ENCODE measurements at regions not wholly inside any gene's neighbourhood (a gene's known extent, or its start where the extent isn't known, plus 50 kb on each side); places are given as distances from the start of the nearest gene placed in this dataset.

GRCh38 chr20:39136798-39137197 lies 174.7 kb downstream of the DHX35 start:
- DNase-seq (ENCODE audit: low spot score in 2 of 2) = no peak
- Histone ChIP-seq H3K27me3 (no peaks in the 10 kb centered on the region), H3K9me3 (no peaks in the 10 kb centered on the region), H3K27ac (no peak overlapping the region), H3K36me3 (no peaks in the 10 kb centered on the region), H3K4me3 (no peak overlapping the region), H3K4me1 (no peaks in the 10 kb centered on the region)
- TF ChIP-seq EP300 (IDR thresholded peaks at IDR 0.05) (no peak), CTCF (IDR thresholded peaks at IDR 0.05) (no peak), POLR2A (IDR thresholded peaks at IDR 0.05) (no peak)
- 28 to 38% methylated on average over 6 of the region's 6 CpGs for WGBS, 2 donors

GRCh38 chr20:39135885-39136544 lies 173.9 kb downstream of the DHX35 start:
- 87% methylated on average over 15 of the region's 15 CpGs for WGBS, 2 donors
- Histone ChIP-seq H3K27ac (no peak overlapping the region), H3K27me3 (no peaks in the 10 kb centered on the region), H3K9me3 (no peaks in the 10 kb centered on the region), H3K4me3 (no peak overlapping the region), H3K36me3 (no peaks in the 10 kb centered on the region), H3K4me1 (no peaks in the 10 kb centered on the region)
- TF ChIP-seq EP300 (IDR thresholded peaks at IDR 0.05) (no peak), POLR2A (IDR thresholded peaks at IDR 0.05) (no peak), CTCF (IDR thresholded peaks at IDR 0.05) (no peak)
- no peak for DNase-seq (ENCODE audit: low spot score in 2 of 2)

- no peak for DNase-seq (ENCODE audit: low spot score in 2 of 2)
- Histone ChIP-seq H3K36me3 (no peaks in the 10 kb centered on the region), H3K27me3 (no peaks in the 10 kb centered on the region), H3K9me3 (no peaks in the 10 kb centered on the region), H3K4me1 (no peaks in the 10 kb centered on the region), H3K4me3 (no peak overlapping the region), H3K27ac (no peak overlapping the region)
- 95 to 96% methylated on average over 4 of the region's 4 CpGs for WGBS, 2 donors
- TF ChIP-seq POLR2A (IDR thresholded peaks at IDR 0.05) (no peak), CTCF (IDR thresholded peaks at IDR 0.05) (no peak), EP300 (IDR thresholded peaks at IDR 0.05) (no peak)
These were observed 171.1 kb downstream of the DHX35 start for GRCh38 chr20:39133201-39133600.

- Histone ChIP-seq H3K27ac (no peak overlapping the region), H3K4me3 (no peak overlapping the region), H3K27me3 (no peaks in the 10 kb centered on the region), H3K9me3 (no peaks in the 10 kb centered on the region), H3K4me1 (no peaks in the 10 kb centered on the region), H3K36me3 (no peaks in the 10 kb centered on the region)
- WGBS, 2 donors = 88 to 92% methylated on average over 5 of the region's 5 CpGs
- no peak for TF ChIP-seq CTCF (IDR thresholded peaks at IDR 0.05)
- TF ChIP-seq POLR2A (IDR thresholded peaks at IDR 0.05) = no peak
- no peak for TF ChIP-seq EP300 (IDR thresholded peaks at IDR 0.05)
- no peak for DNase-seq (ENCODE audit: low spot score in 2 of 2)
These were observed 170.4 kb downstream of the DHX35 start for GRCh38 chr20:39132511-39132910.

- no peak for DNase-seq (ENCODE audit: low spot score in 2 of 2)
- Histone ChIP-seq H3K4me3 (no peak overlapping the region), H3K27ac (no peak overlapping the region), H3K36me3 (no peaks in the 10 kb centered on the region), H3K27me3 (no peaks in the 10 kb centered on the region), H3K4me1 (no peaks in the 10 kb centered on the region), H3K9me3 (no peaks in the 10 kb centered on the region)
- TF ChIP-seq CTCF (IDR thresholded peaks at IDR 0.05) (no peak), POLR2A (IDR thresholded peaks at IDR 0.05) (no peak), EP300 (IDR thresholded peaks at IDR 0.05) (no peak)
These were observed 169.9 kb downstream of the DHX35 start for GRCh38 chr20:39132093-39132492.

Data from tibial nerve (tissue), 4 donors.